Keratinocyte (primary cell): ENCODE measurements at regions not wholly inside any gene's neighbourhood (a gene's known extent, or its start where the extent isn't known, plus 50 kb on each side); places are given as distances from the start of the nearest gene placed in this dataset.

Source experiments
- DNase-seq: peaks from one replicate; pipeline ENCODE4 v3.0.0-alpha.2; 2011; ENCODE audit warnings: low read depth, missing footprints, low spot score
- FAIRE-seq: peaks from 2 replicates; lab custom pipeline; 2011; peaks lifted over from hg19 to GRCh38; lab: Jason Lieb, UNC
- H2AFZ ChIP-seq: 2 replicates; pipeline ENCODE4 v1.6.0; 2012; ENCODE audit warnings: low read length, control low read depth, inconsistent platforms; ENCODE audit not compliant: control insufficient read depth
- H3K27ac ChIP-seq: 2 replicates; pipeline ENCODE4 v1.5.1; 2011; ENCODE audit warnings: low read length; ENCODE audit not compliant: control insufficient read depth, insufficient read depth
- H3K27me3 ChIP-seq: 3 replicates; pipeline ENCODE4 v1.6.0; 2011; ENCODE audit warnings: low read length; ENCODE audit not compliant: control insufficient read depth, insufficient read depth; ENCODE audit errors: extremely low read depth
- H3K36me3 ChIP-seq, 2 experiments: 2 replicates in 1 of 2; 3 replicates in 1 of 2; pipeline ENCODE4 v1.5.1; 2011; ENCODE audit warnings: low read length in 2 of 2, mild to moderate bottlenecking in 1 of 2; ENCODE audit not compliant: control insufficient read depth in 2 of 2, insufficient read depth in 2 of 2; ENCODE audit errors: extremely low read depth in 1 of 2
- H3K4me1 ChIP-seq: 3 replicates; pipeline ENCODE4 v1.5.1; 2011; ENCODE audit warnings: low read length; ENCODE audit not compliant: control insufficient read depth, insufficient read depth; ENCODE audit errors: extremely low read depth
- H3K4me2 ChIP-seq: 3 replicates; pipeline ENCODE4 v1.6.0; 2011; ENCODE audit warnings: low read depth, low read length; ENCODE audit not compliant: control insufficient read depth, insufficient read depth; ENCODE audit errors: extremely low read depth
- H3K4me3 ChIP-seq, 3 experiments: fragments of 200-600 bp in 1 of 3; sonication (generic) in 1 of 3; 2 replicates in 2 of 3; 3 replicates in 1 of 3; pipeline ENCODE4 v1.5.1; 2011 to 2016; ENCODE audit warnings: low read length in 3 of 3, mild to moderate bottlenecking in 3 of 3, control low read depth in 2 of 3, inconsistent platforms in 1 of 3, low read depth in 1 of 3, mixed read lengths in 1 of 3, mixed run types in 1 of 3, moderate library complexity in 1 of 3; ENCODE audit not compliant: control insufficient read depth in 2 of 3, insufficient read depth in 2 of 3; ENCODE audit errors: extremely low read depth in 1 of 3
- H3K79me2 ChIP-seq: 2 replicates; pipeline ENCODE4 v1.6.0; 2012; ENCODE audit warnings: low read length; ENCODE audit not compliant: control insufficient read depth, insufficient read depth
- H3K9ac ChIP-seq: 3 replicates; pipeline ENCODE4 v1.6.0; 2011; ENCODE audit warnings: low read length; ENCODE audit not compliant: control insufficient read depth, insufficient read depth; ENCODE audit errors: extremely low read depth
- H3K9me1 ChIP-seq: 3 replicates; pipeline ENCODE4 v1.6.0; 2011; ENCODE audit warnings: low read length; ENCODE audit not compliant: control insufficient read depth, insufficient read depth; ENCODE audit errors: extremely low read depth
- H3K9me3 ChIP-seq: 2 replicates; pipeline ENCODE4 v1.5.1; 2012; ENCODE audit warnings: low read depth, low read length; ENCODE audit not compliant: control insufficient read depth
- H4K20me1 ChIP-seq: 3 replicates; pipeline ENCODE4 v1.6.0; 2011; ENCODE audit warnings: low read length; ENCODE audit not compliant: control insufficient read depth, insufficient read depth; ENCODE audit errors: extremely low read depth
- CTCF ChIP-seq, 3 experiments: IDR thresholded peaks in 1 of 3; conservative IDR thresholded peaks in 1 of 3; optimal IDR thresholded peaks in 1 of 3; 2 replicates in 2 of 3; 3 replicates in 1 of 3; pipeline versions ENCODE3 to v1.5.1; 2011; ENCODE audit warnings: low read length in 3 of 3, mild to moderate bottlenecking in 3 of 3, moderate library complexity in 2 of 3, control low read depth in 1 of 3, inconsistent platforms in 1 of 3; ENCODE audit not compliant: insufficient read depth in 2 of 3; ENCODE audit errors: extremely low read depth in 1 of 3
- EZH2 ChIP-seq: IDR thresholded peaks from one replicate; pipeline ENCODE4 v1.6.1; 2012; ENCODE audit warnings: inconsistent platforms, mild to moderate bottlenecking, low read length, moderate library complexity
- dilution Hi-C: fragments of 300-500 bp; cut with MboI; formaldehyde crosslinking; loops from one replicate; pipeline ENCODE4 v1.7.0; 2020; ENCODE audit warnings: low sequenced_read_pairs; ENCODE audit not compliant: extremely low pct_ligation_motif_present

DNA sequence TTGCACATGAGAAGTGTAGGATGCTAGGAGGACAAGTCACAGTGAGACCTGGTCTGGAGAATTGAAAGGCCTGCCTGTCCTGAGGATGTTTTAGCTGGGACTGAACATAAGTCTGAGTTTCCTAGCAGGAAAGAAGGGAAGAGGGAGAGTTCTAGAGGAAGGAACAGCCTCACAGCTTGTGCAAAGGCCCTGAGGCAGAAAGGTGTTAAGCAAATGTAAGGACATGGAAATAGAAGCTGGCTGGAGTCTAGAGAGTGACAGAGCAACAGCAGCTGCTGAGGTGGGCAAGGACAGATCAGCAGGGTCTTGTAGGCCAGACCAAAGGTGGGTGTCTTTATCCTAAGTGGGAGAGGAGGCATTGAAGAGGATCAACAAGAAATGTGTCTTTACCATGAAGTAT lies 210.9 kb upstream of the E2F8 start:
- Histone ChIP-seq H3K9me3 (no peaks in the 10 kb centered on the region), H3K9me1 (no peaks in the 10 kb centered on the region), H3K79me2 (no peaks in the 10 kb centered on the region), H3K4me1 (peaks cover 11% of the 10 kb centered on the region), H3K4me2 (no peak overlapping the region), H3K27me3 (peaks cover 8% of the 10 kb centered on the region), H3K27ac (no peak overlapping the region), H3K9ac (no peak overlapping the region), H4K20me1 (no peaks in the 10 kb centered on the region), H3K4me3 (no peak overlapping the region), H3K36me3 (no peaks in the 10 kb centered on the region), H2AFZ (no peak overlapping the region)
- no peak for DNase-seq
- TF ChIP-seq CTCF (optimal IDR thresholded peaks at IDR 0.05 in 1 of 3, IDR thresholded peaks at IDR 0.05 in 1 of 3, conservative IDR thresholded peaks at IDR 0.05 in 1 of 3; ENCODE audit: extremely low read depth in 1 of 3, insufficient read depth in 2 of 3, low read length in 3 of 3) = no peak
- FAIRE-seq = no peak
- dilution Hi-C loops = no loop called here

- dilution Hi-C loops = no loop called here
- no peak overlapping the region for H3K4me2 ChIP-seq
- no peak overlapping the region for H3K9ac ChIP-seq
- peaks cover 8% of the 10 kb centered on the region for H3K27me3 ChIP-seq
- no peak overlapping the region for H3K4me3 ChIP-seq
- no peak overlapping the region for H3K27ac ChIP-seq
- H3K79me2 ChIP-seq = no peaks in the 10 kb centered on the region
- H2AFZ ChIP-seq = no peak overlapping the region
- H3K4me1 ChIP-seq = peaks cover 11% of the 10 kb centered on the region
- TF ChIP-seq EZH2 = no peak
- TF ChIP-seq CTCF (optimal IDR thresholded peaks at IDR 0.05 in 1 of 3, IDR thresholded peaks at IDR 0.05 in 1 of 3, conservative IDR thresholded peaks at IDR 0.05 in 1 of 3; ENCODE audit: extremely low read depth in 1 of 3, insufficient read depth in 2 of 3, low read length in 3 of 3) = no peak
- H3K9me3 ChIP-seq = no peaks in the 10 kb centered on the region
- DNase-seq (no peak), FAIRE-seq (no peak)
- no peaks in the 10 kb centered on the region for H4K20me1 ChIP-seq
- H3K9me1 ChIP-seq = no peaks in the 10 kb centered on the region
- no peaks in the 10 kb centered on the region for H3K36me3 ChIP-seq
Observed at GRCh38 chr11:19450282-19450681, 209.5 kb upstream of the E2F8 start.
